Fibroblast of the aortic adventitia (primary cell): ENCODE measurements at regions not wholly inside any gene's neighbourhood (a gene's known extent, or its start where the extent isn't known, plus 50 kb on each side); places are given as distances from the start of the nearest gene placed in this dataset.

Source experiments
- DNase-seq: peaks from one replicate; pipeline ENCODE4 v3.0.0-alpha.2; 2010; ENCODE audit warnings: low read depth
- H3K4me3 ChIP-seq: 2 replicates; pipeline ENCODE4 v1.5.1; 2011; ENCODE audit warnings: low read depth, mild to moderate bottlenecking, control low read depth, low read length, moderate library complexity
- CTCF ChIP-seq: IDR thresholded peaks from 2 replicates; pipeline ENCODE4 v1.5.1; 2011; ENCODE audit warnings: mild to moderate bottlenecking, low read length, control low read depth, inconsistent platforms; ENCODE audit not compliant: insufficient read depth

- no peak overlapping the region for H3K4me3 ChIP-seq
- DNase-seq: no peak
- TF ChIP-seq CTCF: no peak
These were observed 234.7 kb upstream of the DIAPH2 start for GRCh38 chrX:96449896-96450295.

- no peak for DNase-seq
- TF ChIP-seq CTCF: no peak
- no peak overlapping the region for H3K4me3 ChIP-seq
These were observed 231.5 kb upstream of the DIAPH2 start for GRCh38 chrX:96453139-96453538.

GRCh38 chrX:96455078-96455477, 229.6 kb upstream of the DIAPH2 start:
- DNase-seq: no peak
- no peak overlapping the region for H3K4me3 ChIP-seq
- no peak for TF ChIP-seq CTCF

- DNase-seq: no peak
- no peak for TF ChIP-seq CTCF
- H3K4me3 ChIP-seq: no peak overlapping the region
These were observed 219.6 kb upstream of the DIAPH2 start for GRCh38 chrX:96464880-96465558.

- no peak for TF ChIP-seq CTCF
- DNase-seq: peak; percentile 69
- no peak overlapping the region for H3K4me3 ChIP-seq
These were observed 210.5 kb upstream of the DIAPH2 start for GRCh38 chrX:96474029-96474740.

- no peak for DNase-seq
- H3K4me3 ChIP-seq: no peak overlapping the region
- TF ChIP-seq CTCF: no peak
These were observed 209.9 kb upstream of the DIAPH2 start for GRCh38 chrX:96474741-96475125.
